ENCODE measurements at regions not wholly inside any gene's neighbourhood (a gene's known extent, or its start where the extent isn't known, plus 50 kb on each side); places are given as distances from the start of the nearest gene placed in this dataset.
"Not testable (repeated sequence)": the region's sequence is repeated elsewhere in the genome, so short reads cannot be mapped to it uniquely, and the experiment has no call there.

DNA sequence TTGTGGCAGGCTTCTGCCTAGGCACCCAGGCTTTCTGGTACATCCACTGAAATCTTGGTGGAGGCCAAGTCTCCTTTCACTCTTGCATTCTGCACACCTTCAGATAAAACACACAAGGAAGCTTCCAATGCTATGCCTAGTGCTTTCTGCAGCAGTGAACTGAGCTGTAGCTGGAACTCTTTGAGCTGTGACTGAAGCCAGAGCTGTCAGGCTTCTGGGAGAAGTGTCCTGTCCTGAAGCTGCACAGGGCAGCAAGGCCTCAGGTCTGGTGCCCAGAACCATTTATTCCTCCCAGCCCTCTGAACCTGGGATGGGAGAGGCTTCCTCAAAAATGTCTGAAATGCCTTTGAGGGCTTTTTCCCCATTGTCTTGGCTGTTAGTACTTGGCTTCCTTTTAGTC lies 941.7 kb downstream of the LRFN5 start:
- DNase-seq: no peak

DNA sequence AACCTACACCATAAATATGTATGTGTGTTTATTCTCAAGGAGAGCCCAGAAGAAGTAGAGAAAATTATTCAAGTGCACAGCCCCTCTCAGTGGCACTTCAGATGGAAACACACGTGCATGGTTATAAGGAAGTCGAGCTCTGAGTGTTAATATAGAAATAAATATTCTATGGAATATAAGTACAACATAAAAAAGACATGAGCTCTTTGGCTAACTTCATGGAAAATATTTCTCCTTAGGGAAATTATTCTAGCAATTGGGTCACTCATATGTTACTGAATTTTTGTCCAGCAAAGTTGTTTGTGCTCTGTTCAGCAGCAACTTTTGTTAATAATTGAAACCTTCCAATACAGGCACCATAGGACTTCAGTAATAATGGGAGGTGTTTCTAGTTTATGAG lies 939.0 kb downstream of the LRFN5 start:
- no peak for DNase-seq

DNA sequence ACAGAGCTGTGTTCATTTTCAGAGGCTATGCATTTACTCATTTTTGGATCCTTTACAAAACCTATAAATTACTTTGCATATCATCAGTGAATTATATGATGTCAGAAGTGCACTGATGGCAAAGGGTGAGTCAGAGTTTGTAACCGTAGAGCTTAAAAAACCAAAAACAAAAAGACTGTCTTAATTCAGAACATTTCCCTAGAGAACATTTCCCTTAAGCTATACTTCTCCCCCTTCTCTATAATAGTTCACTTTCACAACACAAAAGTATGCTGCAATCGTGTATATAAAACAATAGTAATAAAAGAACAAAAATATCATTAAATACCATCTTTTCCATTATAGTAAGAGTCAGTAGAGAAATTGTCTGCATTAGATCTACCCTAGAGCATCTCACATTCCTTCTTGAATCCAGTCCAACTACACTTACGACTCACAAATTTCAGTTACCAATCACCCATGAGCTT lies 934.9 kb downstream of the LRFN5 start:
- no peak for DNase-seq

DNA sequence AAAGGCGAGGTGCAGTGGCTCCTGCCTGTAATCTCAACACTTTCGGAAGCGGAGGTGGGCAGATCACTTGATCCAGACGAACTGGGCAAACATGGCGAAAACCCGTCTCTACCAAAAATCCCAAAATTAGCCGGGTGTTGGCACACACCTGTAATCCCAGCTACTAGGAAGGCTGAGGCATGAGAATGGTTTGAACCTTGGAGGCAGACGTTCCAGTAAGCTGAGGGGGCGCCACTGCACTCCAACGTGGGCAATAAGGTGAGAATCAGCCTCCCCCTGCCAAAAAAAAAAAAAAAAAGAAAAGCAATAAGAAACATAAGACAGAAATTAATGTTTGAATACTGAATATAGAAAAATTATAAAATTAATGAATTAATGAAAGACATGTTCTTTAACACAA lies 928.7 kb downstream of the LRFN5 start:
- DNase-seq: no peak

DNA sequence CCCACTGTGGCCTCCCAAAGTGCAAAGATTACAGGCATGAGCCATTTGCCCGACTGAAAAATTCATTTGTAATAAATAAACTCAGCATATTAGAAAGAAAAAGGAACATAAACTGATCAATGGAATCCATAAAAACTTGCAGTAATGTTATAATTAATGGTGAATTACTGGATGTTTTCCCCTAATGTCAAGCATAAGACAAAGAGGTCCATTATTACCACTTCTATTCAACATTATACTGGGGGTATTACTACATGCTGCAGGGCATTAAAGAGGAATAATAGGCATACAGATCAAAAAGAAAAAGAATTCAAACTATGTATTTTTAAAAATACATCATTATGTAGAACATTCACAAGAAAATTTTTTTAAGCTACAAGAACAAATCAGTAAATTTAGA lies 926.8 kb downstream of the LRFN5 start:
- DNase-seq: no peak

DNA sequence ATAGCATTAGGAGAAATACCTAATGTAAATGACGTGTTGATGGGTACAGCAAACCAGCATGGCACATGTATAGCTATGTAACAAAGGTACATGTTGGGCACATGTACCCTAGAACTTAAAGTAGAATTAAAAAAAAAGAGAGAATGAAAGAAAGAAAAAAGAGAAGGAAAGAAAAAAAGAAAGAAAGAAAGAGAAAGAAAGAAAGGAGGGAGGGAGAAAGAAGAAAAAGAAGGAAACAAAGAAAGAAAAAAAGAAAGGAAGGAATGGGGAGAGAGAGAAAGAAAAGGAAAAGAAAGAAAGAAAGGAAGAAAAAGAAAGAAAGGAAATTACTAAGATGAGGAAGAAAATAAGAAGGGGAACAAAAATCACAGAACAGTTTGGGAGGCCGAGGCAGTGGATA lies 925.5 kb downstream of the LRFN5 start:
- DNase-seq: no peak

DNA sequence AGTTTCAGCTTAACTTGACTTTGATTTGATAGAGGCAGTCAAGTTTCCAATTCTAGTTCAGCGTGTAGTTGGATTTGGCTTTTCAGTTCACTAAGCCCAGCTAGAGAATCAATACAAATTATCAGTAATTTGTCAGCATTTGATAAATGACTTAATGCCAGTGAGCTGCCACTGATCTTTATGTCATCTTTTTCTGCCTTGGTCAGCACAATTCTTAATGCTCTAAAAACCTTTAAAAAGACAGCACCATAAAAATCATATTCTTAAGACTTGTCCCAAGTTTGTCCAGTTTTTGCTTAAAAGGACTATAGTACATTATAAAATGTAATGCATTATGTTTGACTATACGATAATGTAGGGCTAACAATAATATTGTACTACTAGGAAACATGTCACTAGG lies 920.5 kb downstream of the LRFN5 start:
- no peak for DNase-seq

DNA sequence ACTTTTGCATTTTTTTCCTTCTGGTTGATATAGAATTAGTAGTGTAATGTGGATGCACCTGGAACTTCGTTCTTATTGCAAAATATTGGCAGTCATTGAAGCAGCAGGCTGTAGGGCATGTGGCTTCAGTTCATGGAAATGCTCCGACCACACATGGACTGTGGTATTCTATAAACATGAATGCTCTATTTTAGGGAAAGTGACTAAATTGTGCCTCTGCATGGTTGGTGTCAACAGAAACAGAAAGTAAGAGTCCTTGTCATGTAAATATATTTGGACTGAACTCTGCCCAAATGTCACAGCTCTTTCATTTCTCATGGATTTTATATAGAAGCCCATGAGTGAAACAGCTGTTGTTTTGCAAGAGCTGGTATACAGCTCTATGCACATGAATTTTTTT lies 917.0 kb downstream of the LRFN5 start:
- no peak for DNase-seq

DNA sequence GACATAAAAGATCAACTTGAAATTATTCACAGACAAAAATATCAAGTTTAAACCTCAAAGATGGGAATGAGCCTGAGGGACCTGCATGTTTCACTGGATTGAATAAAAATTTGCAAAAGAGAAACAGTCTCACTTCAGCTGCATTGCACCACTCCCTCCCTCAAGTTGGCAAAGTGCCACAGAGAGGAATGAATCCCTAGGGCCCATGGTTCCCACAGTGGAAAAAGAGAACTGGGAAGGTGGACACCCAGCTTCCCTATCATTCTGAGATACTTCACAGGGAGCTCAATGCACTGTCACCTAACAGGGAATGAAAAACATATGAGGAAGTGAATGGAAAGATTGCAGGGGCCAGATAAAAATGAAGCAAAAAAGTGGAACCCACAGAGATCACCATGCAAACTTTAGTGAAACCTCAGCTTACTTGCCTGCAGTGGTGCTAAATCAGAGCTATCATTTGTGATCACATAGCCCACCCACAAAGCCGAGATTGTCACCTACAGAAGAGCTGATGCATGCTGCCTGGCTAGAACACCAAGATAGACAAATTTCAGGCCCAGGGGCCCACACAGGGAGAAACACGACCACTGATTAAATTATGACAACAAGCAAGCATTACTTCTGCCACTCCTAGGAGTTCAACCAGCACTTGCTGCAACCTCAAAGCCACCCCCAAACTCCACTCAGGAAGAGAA lies 911.3 kb downstream of the LRFN5 start:
- no peak for DNase-seq

DNA sequence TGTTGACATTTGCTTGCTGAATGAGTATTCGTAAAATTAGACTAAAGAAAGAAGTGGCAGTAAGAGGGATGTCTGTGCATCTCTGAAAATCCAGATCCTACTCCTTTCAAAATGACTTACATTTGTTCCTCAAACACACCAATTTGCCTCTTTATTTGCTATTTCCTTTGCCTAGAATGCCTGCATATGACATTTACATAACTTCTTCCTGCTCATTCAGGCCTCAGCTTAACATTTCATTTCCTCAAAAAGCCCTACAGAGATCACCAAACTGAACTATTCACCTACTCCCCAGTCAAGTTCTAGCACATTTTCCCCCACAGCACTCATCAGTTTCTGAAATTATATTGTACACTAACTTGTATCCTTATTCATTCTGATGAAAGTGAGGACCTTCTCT lies 907.2 kb downstream of the LRFN5 start:
- no peak for DNase-seq

DNA sequence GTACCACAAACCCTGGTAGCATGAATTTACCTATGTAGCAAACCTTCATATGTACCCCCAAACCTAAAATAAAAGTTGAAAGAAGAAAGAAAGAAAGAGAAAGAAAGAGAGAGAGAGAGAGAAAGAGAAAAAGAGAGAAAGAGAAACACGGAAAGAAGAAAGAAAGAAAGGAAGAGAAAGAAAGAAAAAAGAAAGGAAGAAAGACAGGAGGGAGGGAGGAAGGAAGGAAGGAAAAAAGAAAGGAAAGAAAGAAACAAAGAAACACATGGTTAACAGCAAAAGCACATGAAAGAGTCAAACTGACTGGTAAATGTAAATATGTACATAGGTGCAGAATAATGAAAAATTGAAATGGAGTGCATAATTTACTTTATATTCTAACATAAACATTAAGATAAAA lies 903.4 kb downstream of the LRFN5 start:
- DNase-seq: no peak

DNA sequence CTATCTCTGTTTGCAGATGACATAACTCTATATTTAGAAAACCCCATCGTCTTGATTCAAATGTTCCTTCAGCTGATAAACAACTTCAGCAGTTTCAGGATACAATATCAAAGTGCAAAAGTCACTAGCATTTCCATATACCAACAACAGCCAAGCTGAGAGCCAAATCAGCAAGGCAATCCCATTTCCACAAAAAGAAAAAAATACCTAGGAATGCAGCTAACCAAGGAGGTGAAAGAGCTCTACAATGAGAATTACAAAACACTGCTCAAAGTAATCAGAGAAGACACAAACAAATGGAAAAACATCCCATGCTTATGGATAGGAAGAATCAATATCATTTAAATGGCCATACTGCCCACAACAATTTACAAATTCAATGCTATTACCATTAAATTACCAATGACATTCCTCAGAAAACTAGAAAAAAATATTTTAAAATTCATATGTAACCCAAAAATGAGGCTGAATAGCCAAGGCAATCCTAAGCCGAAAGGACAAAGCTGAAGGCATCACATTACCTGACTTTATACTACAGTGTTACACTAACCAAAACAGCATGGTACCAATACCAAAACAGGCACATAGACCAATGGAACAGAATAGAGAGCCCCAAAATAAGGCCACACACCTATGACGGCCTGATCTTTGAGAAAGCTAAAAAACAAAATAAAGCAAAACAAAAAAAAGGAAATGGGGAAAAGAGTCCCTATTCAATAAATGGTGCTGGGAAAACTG lies 901.7 kb downstream of the LRFN5 start:
- no peak for DNase-seq

DNA sequence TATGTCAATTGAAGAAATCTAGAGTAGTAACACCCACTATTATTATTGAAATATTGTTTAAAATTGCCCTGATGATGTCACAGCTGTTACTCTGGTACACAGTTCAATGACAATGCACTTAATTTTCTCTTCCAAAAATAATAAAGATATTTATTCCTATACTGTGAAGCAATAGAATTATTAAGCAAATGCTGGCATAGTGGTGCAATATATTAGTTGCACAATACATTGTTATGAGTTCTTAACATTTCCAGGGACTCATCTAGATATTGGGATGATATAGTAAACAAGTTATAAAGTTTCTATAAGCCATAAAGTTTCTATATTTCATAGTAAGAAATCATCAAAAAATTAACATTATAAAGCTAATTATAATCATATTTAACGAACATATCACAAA lies 897.8 kb downstream of the LRFN5 start:
- DNase-seq: no peak

DNA sequence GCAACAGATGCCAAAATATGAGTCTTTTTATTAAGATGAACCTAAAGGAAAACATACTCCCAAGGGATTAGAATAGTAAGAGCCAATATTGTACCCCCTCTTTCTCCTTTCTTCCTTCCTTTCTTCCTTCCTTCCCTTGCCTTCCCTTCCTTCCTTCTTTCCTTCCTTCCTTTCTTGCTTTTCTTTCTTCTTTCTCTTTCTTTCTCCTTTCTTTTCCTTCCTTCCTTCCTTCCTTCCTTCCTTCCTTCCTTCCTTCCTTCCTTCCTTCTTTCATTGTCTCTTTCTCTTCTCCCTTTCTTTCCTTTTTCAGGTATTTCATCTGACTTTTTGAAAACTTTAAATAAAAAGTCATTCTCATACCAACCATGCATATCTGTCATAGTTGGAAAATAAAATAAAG lies 892.5 kb downstream of the LRFN5 start:
- no peak for DNase-seq

DNA sequence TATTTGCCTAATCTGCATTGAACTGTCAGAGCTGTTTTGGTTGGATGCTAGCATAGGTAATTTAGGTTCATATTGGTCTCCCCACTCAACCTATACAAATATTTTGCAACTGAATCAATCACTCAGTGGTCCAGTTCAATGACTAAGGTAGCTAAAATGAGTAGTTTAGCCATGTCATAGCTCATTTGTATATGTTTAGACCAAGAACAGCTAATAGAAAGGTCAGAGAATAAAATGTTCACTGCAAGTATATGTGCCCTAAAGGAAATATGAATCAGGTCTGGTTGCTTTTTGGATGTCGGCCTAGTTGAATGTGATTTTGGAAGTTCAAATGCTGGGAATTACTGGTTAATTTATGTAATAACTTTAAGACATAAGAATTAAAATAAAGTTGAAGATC lies 883.9 kb downstream of the LRFN5 start:
- no peak for DNase-seq

DNA sequence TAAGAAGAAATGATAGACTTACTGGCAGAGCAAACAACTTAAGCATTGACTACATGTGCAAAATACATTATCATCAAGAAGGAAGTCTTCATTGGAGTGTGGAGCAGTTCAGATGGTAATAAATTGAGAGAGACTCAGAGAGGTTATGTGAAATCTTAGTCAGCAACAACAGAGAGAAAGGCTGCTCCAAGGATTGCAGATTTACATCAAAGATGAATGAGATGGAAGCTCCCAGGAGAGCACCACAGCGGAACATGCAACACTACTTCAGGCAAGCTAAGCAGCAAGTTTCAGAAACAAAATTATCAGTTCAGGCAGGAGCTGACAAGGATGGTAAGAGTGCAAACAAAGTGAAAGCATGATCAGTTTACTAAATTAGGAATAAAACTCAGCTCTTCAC lies 882.3 kb downstream of the LRFN5 start:
- DNase-seq: no peak

DNA sequence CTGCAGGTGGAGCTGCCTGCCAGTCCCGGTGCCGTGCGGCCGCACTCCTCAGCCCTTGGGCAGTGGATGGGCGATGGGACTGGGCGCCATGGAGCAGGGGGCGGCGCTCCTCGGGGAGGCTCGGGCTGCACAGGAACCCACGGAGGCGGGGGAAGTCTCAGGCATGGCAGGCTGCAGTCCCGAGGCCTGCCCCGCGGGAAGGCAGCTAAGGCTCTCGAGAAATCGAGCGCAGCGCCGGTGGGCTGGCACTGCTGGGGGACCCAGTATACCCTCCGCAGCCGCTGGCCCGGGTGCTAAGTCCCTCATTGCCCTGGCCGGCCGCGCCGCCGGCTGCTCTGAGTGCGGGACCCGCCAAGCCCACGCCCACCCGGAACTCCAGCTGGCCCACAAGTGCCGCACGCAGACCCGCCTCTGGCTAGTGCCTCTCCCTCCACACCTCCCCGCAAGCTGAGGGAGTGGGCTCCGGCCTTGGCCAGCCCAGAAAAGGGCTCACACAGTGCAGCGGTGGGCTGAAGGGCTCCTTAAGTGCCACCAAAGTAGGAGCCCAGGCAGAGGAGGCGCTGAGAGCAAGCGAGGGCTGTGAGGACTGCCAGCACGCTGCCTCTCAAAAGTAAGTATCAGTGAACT lies 875.8 kb downstream of the LRFN5 start:
- DNase-seq: not testable (repeated sequence)

DNA sequence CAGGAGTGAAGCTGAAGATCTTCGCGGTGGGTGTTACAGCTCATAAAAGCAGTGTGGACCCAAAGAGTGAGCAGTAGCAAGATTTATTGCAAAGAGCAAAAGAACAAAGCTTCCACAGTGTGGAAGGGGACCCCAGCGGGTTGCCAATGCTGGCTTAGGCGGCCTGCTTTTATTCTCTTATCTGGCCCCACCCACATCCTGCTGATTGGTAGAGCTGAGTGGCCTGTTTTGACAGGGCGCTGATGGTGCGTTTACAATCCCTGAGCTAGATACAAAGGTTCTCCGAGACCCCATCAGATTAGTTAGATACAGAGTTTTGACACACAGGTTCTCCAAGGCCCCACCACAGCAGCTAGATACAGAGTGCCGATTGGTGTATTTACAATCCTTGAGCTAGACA lies 875.0 kb downstream of the LRFN5 start:
- DNase-seq: not testable (repeated sequence)

DNA sequence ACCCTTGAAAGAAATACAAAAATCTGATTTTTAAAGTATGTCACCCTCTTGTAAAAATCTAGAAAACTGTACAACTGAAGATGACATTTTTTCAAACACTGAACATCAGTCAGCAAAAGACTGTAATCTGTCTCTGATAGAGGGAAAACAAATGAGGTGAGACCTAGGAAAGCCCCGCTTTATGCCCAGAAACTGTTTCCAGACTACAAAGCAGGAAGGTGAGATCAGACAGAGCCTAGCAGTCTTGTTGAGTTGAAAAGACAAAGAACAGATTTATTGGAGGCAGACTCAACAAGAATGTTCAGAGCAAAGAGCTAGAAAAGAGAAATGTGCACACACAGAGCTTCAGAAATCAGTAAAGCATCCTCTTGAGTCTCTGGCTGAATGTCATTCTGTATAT lies 873.6 kb downstream of the LRFN5 start:
- DNase-seq: no peak

DNA sequence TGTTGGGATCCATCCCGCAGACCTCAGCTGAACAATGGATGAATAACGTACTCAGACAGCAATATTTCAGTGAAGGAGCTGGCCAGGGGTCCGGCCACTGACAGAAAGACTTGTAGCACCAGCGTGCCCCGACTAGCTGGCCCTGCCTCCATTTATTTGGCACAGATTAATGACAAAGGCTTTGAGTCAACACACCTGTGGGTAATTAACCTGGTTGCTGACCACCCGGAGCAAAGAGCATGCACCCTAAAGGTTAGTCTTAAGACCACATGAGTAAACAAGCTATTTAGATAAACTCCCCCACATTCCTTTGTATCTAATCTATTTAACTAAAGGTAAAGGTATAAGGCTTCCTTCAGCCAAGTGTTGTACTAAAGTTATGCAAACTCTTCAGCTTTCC lies 868.6 kb downstream of the LRFN5 start:
- no peak for DNase-seq

DNA sequence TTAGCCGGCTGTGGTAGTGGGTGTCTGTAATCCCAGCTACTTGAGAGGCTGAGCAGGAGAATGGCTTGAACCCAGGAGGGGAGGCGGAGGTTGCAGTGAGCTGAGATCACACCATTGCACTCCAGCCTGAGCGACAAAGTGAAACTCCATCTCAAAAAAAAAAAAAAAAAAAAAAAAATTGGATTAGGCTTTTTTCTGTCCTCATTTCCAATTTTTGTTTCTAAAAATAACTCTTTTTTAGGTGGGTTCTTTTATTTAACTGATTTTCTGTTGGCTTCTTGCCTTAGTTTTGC lies 863.7 kb downstream of the LRFN5 start:
- no peak for DNase-seq

DNA sequence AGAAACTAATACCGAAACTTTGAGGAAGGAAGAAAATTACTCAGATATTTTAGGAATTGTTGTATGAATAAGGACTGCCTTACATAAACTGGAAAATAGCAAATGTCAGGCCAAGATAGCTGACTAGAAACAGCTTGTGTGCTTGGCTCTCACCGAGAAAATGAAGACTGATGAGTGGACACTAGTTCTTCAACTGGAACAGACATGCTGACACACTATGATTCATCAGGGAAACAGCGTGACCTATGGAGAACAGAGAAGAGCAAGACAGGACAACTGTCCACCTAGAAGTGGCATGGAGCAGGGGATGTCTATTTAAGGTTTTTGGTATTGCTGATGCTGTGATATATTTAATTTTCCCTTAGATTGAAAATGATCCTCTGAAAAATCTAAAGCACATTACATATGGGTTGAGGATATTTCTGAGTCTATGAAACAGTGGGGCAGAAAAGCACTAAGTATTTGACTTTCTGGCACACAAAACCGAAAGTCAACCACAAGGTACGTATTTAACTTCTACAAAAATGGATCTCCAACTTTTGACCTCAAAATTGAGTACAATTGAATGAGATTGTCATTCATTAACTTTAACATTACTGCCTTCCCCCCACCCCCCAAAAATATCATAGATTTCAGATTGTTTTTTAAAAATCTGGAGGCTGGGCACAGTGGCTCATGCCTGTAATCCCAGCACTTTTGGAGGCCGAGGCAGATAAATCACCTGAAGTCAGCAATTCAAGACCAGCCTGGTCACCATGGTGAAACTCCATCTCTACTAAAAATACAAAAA lies 863.2 kb downstream of the LRFN5 start:
- no peak for DNase-seq

DNA sequence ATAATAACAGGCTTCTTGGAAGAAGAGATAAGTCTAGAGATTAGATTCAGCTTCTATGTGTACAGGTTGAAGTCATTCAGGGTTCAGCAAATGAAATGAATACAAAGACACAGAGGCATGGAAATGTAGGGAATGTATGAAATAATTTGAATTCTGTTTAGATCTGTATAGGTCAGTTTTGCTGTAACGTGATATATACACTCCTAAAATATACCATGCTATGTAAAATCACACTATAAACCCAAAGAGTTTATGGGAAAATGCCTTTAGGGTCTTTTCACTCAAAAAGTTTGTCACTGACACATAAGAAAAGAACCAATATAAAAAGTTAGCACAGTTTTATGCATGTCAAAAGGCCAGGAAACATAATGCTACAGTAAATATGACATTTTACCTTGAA lies 854.0 kb downstream of the LRFN5 start:
- DNase-seq: no peak

DNA sequence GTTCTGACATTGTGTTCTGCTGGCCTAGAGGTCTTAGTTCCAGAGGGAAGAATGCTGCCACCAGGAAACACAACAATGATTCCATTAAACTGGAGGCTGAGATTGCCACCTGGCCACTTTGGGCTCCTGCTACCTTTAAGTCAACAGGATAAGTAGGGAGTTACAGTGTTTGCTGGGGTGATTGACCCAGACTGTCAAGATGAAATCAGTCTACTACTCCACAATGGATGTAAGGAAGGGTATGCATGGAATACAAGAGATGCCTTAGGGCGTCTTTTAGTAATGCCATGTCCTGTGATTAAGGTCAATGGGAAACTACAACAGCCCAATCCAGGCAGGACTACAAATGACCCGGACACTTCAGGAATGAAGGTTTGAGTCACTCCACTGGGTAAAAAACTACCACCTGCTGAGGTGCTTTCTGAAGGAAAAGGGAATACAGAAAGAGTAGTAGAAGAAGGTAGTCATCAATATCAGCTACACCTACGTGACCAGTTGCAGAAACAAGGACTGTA lies 852.6 kb downstream of the LRFN5 start:
- no peak for DNase-seq
